Naive thymus-derived CD4-positive, alpha-beta T cell (primary cell): ENCODE measurements at regions not wholly inside any gene's neighbourhood (a gene's known extent, or its start where the extent isn't known, plus 50 kb on each side); places are given as distances from the start of the nearest gene placed in this dataset.

Source experiments
- ATAC-seq: fragments of 150-1000 bp; cut with Tn5 transposase; 2 replicates; pipeline ENCODE4 v1.10.0; 2021; ENCODE audit warnings: mild to moderate bottlenecking, moderate library complexity
- CTCF ChIA-PET: fragments of 350-600 bp; sonication (Branson Sonifier 250); formaldehyde crosslinking; loops from one replicate; lab custom pipeline; 2021; ENCODE audit warnings: antibody characterized with exemption; lab: Charles Lee
- POLR2A ChIA-PET: fragments of 350-600 bp; sonication (Branson Sonifier 250); formaldehyde crosslinking; loops from one replicate; lab custom pipeline; 2021; ENCODE audit warnings: antibody characterized with exemption, inconsistent platforms; lab: Charles Lee
- DNase-seq, 9 donors: peaks; one replicate each; pipeline versions ENCODE4 v3.0.0 to v3.0.0-alpha.2; 2020 to 2022; ENCODE audit warnings: mixed read lengths in 1 of 9
- H3K27ac ChIP-seq: one replicate; pipeline ENCODE4 v1.7.0; 2013; ENCODE audit warnings: mild to moderate bottlenecking, low read depth, low read length, moderate library complexity
- H3K27me3 ChIP-seq, 2 donors: one replicate each; pipeline ENCODE4 v1.7.0; 2013; ENCODE audit warnings: low read length in 2 of 2, mild to moderate bottlenecking in 2 of 2, moderate library complexity in 2 of 2; ENCODE audit not compliant: control insufficient read depth in 2 of 2, insufficient read depth in 2 of 2
- H3K36me3 ChIP-seq, 3 experiments: 1 replicate in 2 of 3; 2 replicates in 1 of 3; pipeline ENCODE4 v1.7.0; 2013; ENCODE audit warnings: low read length in 3 of 3, mild to moderate bottlenecking in 3 of 3, moderate library complexity in 1 of 3; ENCODE audit not compliant: insufficient read depth in 3 of 3, control insufficient read depth in 2 of 3
- H3K4me1 ChIP-seq, 2 donors: one replicate each; pipeline ENCODE4 v1.7.0; 2013; ENCODE audit warnings: low read length in 2 of 2, mild to moderate bottlenecking in 2 of 2, moderate library complexity in 1 of 2; ENCODE audit not compliant: control insufficient read depth in 2 of 2, insufficient read depth in 2 of 2
- H3K4me3 ChIP-seq: 2 replicates; pipeline ENCODE4 v1.7.0; 2013; ENCODE audit warnings: mild to moderate bottlenecking, low read length
- H3K9me3 ChIP-seq, 3 experiments: 1 replicate in 2 of 3; 2 replicates in 1 of 3; pipeline ENCODE4 v1.7.0; 2013; ENCODE audit warnings: low read length in 3 of 3; ENCODE audit not compliant: control insufficient read depth in 2 of 3
- H3K27ac Mint-ChIP-seq, 9 donors: one replicate each; pipeline ENCODE4 v1.8.0; 2020 to 2022; ENCODE audit warnings: mixed read lengths in 9 of 9, mild to moderate bottlenecking in 8 of 9, moderate library complexity in 5 of 9, inconsistent platforms in 2 of 9
- H3K27me3 Mint-ChIP-seq, 5 donors: one replicate each; pipeline ENCODE4 v1.8.0; 2021 to 2022; ENCODE audit warnings: mixed read lengths in 5 of 5, mild to moderate bottlenecking in 1 of 5
- H3K36me3 Mint-ChIP-seq, 5 donors: one replicate each; pipeline ENCODE4 v1.8.0; 2020 to 2022; ENCODE audit warnings: mixed read lengths in 5 of 5, mild to moderate bottlenecking in 3 of 5, inconsistent platforms in 1 of 5
- H3K4me1 Mint-ChIP-seq, 7 donors: one replicate each; pipeline ENCODE4 v1.8.0; 2020 to 2022; ENCODE audit warnings: mixed read lengths in 7 of 7, mild to moderate bottlenecking in 3 of 7, inconsistent platforms in 1 of 7
- H3K4me3 Mint-ChIP-seq, 10 donors: one replicate each; pipeline ENCODE4 v1.8.0; 2020 to 2022; ENCODE audit warnings: mild to moderate bottlenecking in 10 of 10, mixed read lengths in 10 of 10, moderate library complexity in 6 of 10, inconsistent platforms in 2 of 10
- H3K9me3 Mint-ChIP-seq, 11 donors: one replicate each; pipeline ENCODE4 v1.8.0; 2020 to 2022; ENCODE audit warnings: mixed read lengths in 11 of 11, mild to moderate bottlenecking in 4 of 11, inconsistent platforms in 1 of 11, moderate library complexity in 1 of 11
- intact Hi-C, 2 donors: fragments of 100-400 bp; cut with micrococcal nuclease; formaldehyde crosslinking; loops; one replicate each; pipeline ENCODE4 v1.15.1; 2023

- DNase-seq: no peak
- Histone ChIP-seq H3K27ac (no peak overlapping the region), H3K9me3 (no peaks in the 10 kb centered on the region), H3K27me3 (no peaks in the 10 kb centered on the region), H3K4me1 (no peaks in the 10 kb centered on the region), H3K4me3 (no peak overlapping the region), H3K36me3 (no peaks in the 10 kb centered on the region)
- Mint-ChIP-seq H3K4me1 (peaks cover 0 to 5% (median 0%) of the 10 kb centered on the region in 7 donors), H3K27me3 (peaks cover 0 to 7% (median 0%) of the 10 kb centered on the region in 5 donors), H3K4me3 (no peak overlapping the region), H3K36me3 (no peaks in the 10 kb centered on the region), H3K9me3 (peaks cover 0 to 2% (median 0%) of the 10 kb centered on the region in 11 donors), H3K27ac (no peak overlapping the region)
- intact Hi-C loops: no loop called here
- CTCF ChIA-PET: no interaction called here
- POLR2A ChIA-PET: no interaction called here
- ATAC-seq: no peak
Observed at GRCh38 chr2:240372101-240372500, 63.4 kb upstream of the GPC1 start.

GRCh38 chr2:240373289-240373885, 62.1 kb upstream of the GPC1 start:
- no peaks in the 10 kb centered on the region for H3K4me1 ChIP-seq
- H3K27ac ChIP-seq: no peak overlapping the region
- H3K9me3 ChIP-seq: no peaks in the 10 kb centered on the region
- DNase-seq (no peak), ATAC-seq (no peak)
- Mint-ChIP-seq H3K36me3 (no peaks in the 10 kb centered on the region), H3K27ac (no peak overlapping the region), H3K4me1 (peaks cover 0 to 5% (median 0%) of the 10 kb centered on the region in 7 donors), H3K27me3 (peaks cover 0 to 7% (median 0%) of the 10 kb centered on the region in 5 donors), H3K4me3 (no peak overlapping the region), H3K9me3 (peaks cover 0 to 2% (median 0%) of the 10 kb centered on the region in 11 donors)
- intact Hi-C loops: no loop called here
- ChIA-PET CTCF (no interaction called here), POLR2A (no interaction called here)
- no peak overlapping the region for H3K4me3 ChIP-seq
- H3K27me3 ChIP-seq: no peaks in the 10 kb centered on the region
- no peaks in the 10 kb centered on the region for H3K36me3 ChIP-seq

GRCh38 chr2:240374085-240374907, 61.2 kb upstream of the GPC1 start:
- intact Hi-C loops: no loop called here
- no peak overlapping the region for H3K4me3 Mint-ChIP-seq

GRCh38 chr2:240375024-240375645, 60.3 kb upstream of the GPC1 start:
- DNase-seq: no peak
- Histone ChIP-seq H3K4me1 (no peaks in the 10 kb centered on the region), H3K4me3 (no peak overlapping the region), H3K36me3 (no peaks in the 10 kb centered on the region), H3K27me3 (peaks cover 0 to 3% of the 10 kb centered on the region in 2 donors), H3K9me3 (no peaks in the 10 kb centered on the region), H3K27ac (no peak overlapping the region)
- intact Hi-C loops: no loop called here
- Mint-ChIP-seq H3K9me3 (peaks cover 0 to 4% (median 0%) of the 10 kb centered on the region in 11 donors), H3K4me1 (peaks cover 0 to 5% (median 0%) of the 10 kb centered on the region in 7 donors), H3K27ac (no peak overlapping the region), H3K4me3 (no peak overlapping the region), H3K36me3 (no peaks in the 10 kb centered on the region), H3K27me3 (peaks cover 0 to 7% (median 0%) of the 10 kb centered on the region in 5 donors)
- CTCF ChIA-PET: no interaction called here
- POLR2A ChIA-PET: no interaction called here
- no peak for ATAC-seq

More at GRCh38 chr2:240374085-240374907, 61.2 kb upstream of the GPC1 start:
- Mint-ChIP-seq H3K27ac (no peak overlapping the region), H3K27me3 (peaks cover 0 to 7% (median 0%) of the 10 kb centered on the region in 5 donors), H3K36me3 (no peaks in the 10 kb centered on the region), H3K9me3 (peaks cover 0 to 2% (median 0%) of the 10 kb centered on the region in 11 donors), H3K4me1 (peaks cover 0 to 5% (median 0%) of the 10 kb centered on the region in 7 donors)
- DNase-seq (no peak), ATAC-seq (no peak)
- Histone ChIP-seq H3K9me3 (no peaks in the 10 kb centered on the region), H3K27me3 (no peaks in the 10 kb centered on the region), H3K4me1 (no peaks in the 10 kb centered on the region), H3K36me3 (no peaks in the 10 kb centered on the region), H3K27ac (no peak overlapping the region), H3K4me3 (no peak overlapping the region)
- ChIA-PET CTCF (no interaction called here), POLR2A (no interaction called here)

- Mint-ChIP-seq H3K27ac (no peak overlapping the region), H3K4me3 (no peak overlapping the region), H3K4me1 (peaks cover 0 to 5% (median 0%) of the 10 kb centered on the region in 7 donors), H3K36me3 (no peaks in the 10 kb centered on the region), H3K27me3 (peaks cover 0 to 7% (median 0%) of the 10 kb centered on the region in 5 donors), H3K9me3 (peaks cover 0 to 9% (median 0%) of the 10 kb centered on the region in 11 donors)
- H3K9me3 ChIP-seq: no peaks in the 10 kb centered on the region
- intact Hi-C loops: no loop called here
- no peak overlapping the region for H3K27ac ChIP-seq
- no peaks in the 10 kb centered on the region for H3K4me1 ChIP-seq
- DNase-seq (no peak), ATAC-seq (no peak)
- H3K4me3 ChIP-seq: no peak overlapping the region
- no peaks in the 10 kb centered on the region for H3K36me3 ChIP-seq
- ChIA-PET CTCF (no interaction called here), POLR2A (no interaction called here)
- H3K27me3 ChIP-seq: peaks cover 0 to 3% of the 10 kb centered on the region in 2 donors
Observed at GRCh38 chr2:240376739-240377138, 58.7 kb upstream of the GPC1 start.

- POLR2A ChIA-PET: no interaction called here
- no peaks in the 10 kb centered on the region for H3K9me3 ChIP-seq
Observed at GRCh38 chr2:240377366-240377765, 58.1 kb upstream of the GPC1 start.

More at GRCh38 chr2:240377366-240377765, 58.1 kb upstream of the GPC1 start:
- Mint-ChIP-seq H3K36me3 (no peaks in the 10 kb centered on the region), H3K27ac (no peak overlapping the region), H3K27me3 (peaks cover 0 to 7% (median 0%) of the 10 kb centered on the region in 5 donors), H3K9me3 (peaks cover 0 to 9% (median 0%) of the 10 kb centered on the region in 11 donors), H3K4me1 (peaks cover 0 to 5% (median 0%) of the 10 kb centered on the region in 7 donors), H3K4me3 (no peak overlapping the region)
- Histone ChIP-seq H3K27me3 (peaks cover 0 to 3% of the 10 kb centered on the region in 2 donors), H3K4me1 (no peaks in the 10 kb centered on the region), H3K4me3 (no peak overlapping the region), H3K36me3 (no peaks in the 10 kb centered on the region), H3K27ac (no peak overlapping the region)
- DNase-seq (no peak), ATAC-seq (no peak)
- intact Hi-C loops: no loop called here
- CTCF ChIA-PET: no interaction called here
